ENCODE measurements at regions not wholly inside any gene's neighbourhood (a gene's known extent, or its start where the extent isn't known, plus 50 kb on each side); places are given as distances from the start of the nearest gene placed in this dataset.

- no peaks in the 10 kb centered on the region for H3K9me3 Mint-ChIP-seq (ENCODE audit: unreplicated experiment)
- H3K27me3 Mint-ChIP-seq (ENCODE audit: unreplicated experiment), result no peaks in the 10 kb centered on the region
- DNase-seq (ENCODE audit: low spot score), result no peak
- no peak overlapping the region for H3K27ac Mint-ChIP-seq (ENCODE audit: unreplicated experiment)
- no peaks in the 10 kb centered on the region for H3K36me3 Mint-ChIP-seq (ENCODE audit: low read depth, unreplicated experiment)
- no peak for TF ChIP-seq CTCF (IDR thresholded peaks at IDR 0.05; ENCODE audit: unreplicated experiment)
- no peaks in the 10 kb centered on the region for H3K4me1 Mint-ChIP-seq (ENCODE audit: unreplicated experiment)
- no peak overlapping the region for H3K4me3 Mint-ChIP-seq (ENCODE audit: unreplicated experiment)
Observed at GRCh38 chr3:20852712-20853111, 666.7 kb upstream of the SGO1 start.

GRCh38 chr3:20849975-20850374, 664.0 kb upstream of the SGO1 start:
- Mint-ChIP-seq H3K27ac (ENCODE audit: unreplicated experiment) (no peak overlapping the region), H3K9me3 (ENCODE audit: unreplicated experiment) (no peaks in the 10 kb centered on the region), H3K27me3 (ENCODE audit: unreplicated experiment) (no peaks in the 10 kb centered on the region), H3K4me3 (ENCODE audit: unreplicated experiment) (no peak overlapping the region), H3K36me3 (ENCODE audit: low read depth, unreplicated experiment) (no peaks in the 10 kb centered on the region), H3K4me1 (ENCODE audit: unreplicated experiment) (no peaks in the 10 kb centered on the region)
- no peak for TF ChIP-seq CTCF (IDR thresholded peaks at IDR 0.05; ENCODE audit: unreplicated experiment)
- DNase-seq (ENCODE audit: low spot score), result no peak

GRCh38 chr3:20846832-20847231, 660.8 kb upstream of the SGO1 start:
- TF ChIP-seq CTCF (IDR thresholded peaks at IDR 0.05; ENCODE audit: unreplicated experiment), result no peak
- DNase-seq (ENCODE audit: low spot score), result no peak
- Mint-ChIP-seq H3K36me3 (ENCODE audit: low read depth, unreplicated experiment) (no peaks in the 10 kb centered on the region), H3K27me3 (ENCODE audit: unreplicated experiment) (no peaks in the 10 kb centered on the region), H3K27ac (ENCODE audit: unreplicated experiment) (no peak overlapping the region), H3K4me1 (ENCODE audit: unreplicated experiment) (no peaks in the 10 kb centered on the region), H3K9me3 (ENCODE audit: unreplicated experiment) (no peaks in the 10 kb centered on the region), H3K4me3 (ENCODE audit: unreplicated experiment) (no peak overlapping the region)

- Mint-ChIP-seq H3K9me3 (ENCODE audit: unreplicated experiment) (no peaks in the 10 kb centered on the region), H3K27ac (ENCODE audit: unreplicated experiment) (no peak overlapping the region), H3K36me3 (ENCODE audit: low read depth, unreplicated experiment) (no peaks in the 10 kb centered on the region), H3K4me3 (ENCODE audit: unreplicated experiment) (no peak overlapping the region), H3K4me1 (ENCODE audit: unreplicated experiment) (no peaks in the 10 kb centered on the region), H3K27me3 (ENCODE audit: unreplicated experiment) (no peaks in the 10 kb centered on the region)
- TF ChIP-seq CTCF (IDR thresholded peaks at IDR 0.05; ENCODE audit: unreplicated experiment), result no peak
- no peak for DNase-seq (ENCODE audit: low spot score)
Observed at GRCh38 chr3:20846066-20846465, 660.1 kb upstream of the SGO1 start.

GRCh38 chr3:20844851-20845250, 658.8 kb upstream of the SGO1 start:
- DNase-seq (ENCODE audit: low spot score), result no peak
- Mint-ChIP-seq H3K4me3 (ENCODE audit: unreplicated experiment) (no peak overlapping the region), H3K4me1 (ENCODE audit: unreplicated experiment) (no peaks in the 10 kb centered on the region), H3K27me3 (ENCODE audit: unreplicated experiment) (no peaks in the 10 kb centered on the region), H3K9me3 (ENCODE audit: unreplicated experiment) (no peaks in the 10 kb centered on the region), H3K27ac (ENCODE audit: unreplicated experiment) (no peak overlapping the region), H3K36me3 (ENCODE audit: low read depth, unreplicated experiment) (no peaks in the 10 kb centered on the region)
- no peak for TF ChIP-seq CTCF (IDR thresholded peaks at IDR 0.05; ENCODE audit: unreplicated experiment)
